GM12891 (cell line): ENCODE measurements at regions not wholly inside any gene's neighbourhood (a gene's known extent, or its start where the extent isn't known, plus 50 kb on each side); places are given as distances from the start of the nearest gene placed in this dataset.

Experiments
- PAX5 ChIP-seq: IDR thresholded peaks from 2 replicates; pipeline ENCODE4 v1.6.1; 2011; ENCODE audit warnings: low read length, moderate library complexity, mild to moderate bottlenecking; ENCODE audit not compliant: insufficient read depth, severe bottlenecking
- POLR2A ChIP-seq: IDR thresholded peaks from 2 replicates; pipeline ENCODE4 v1.6.1; 2011; ENCODE audit warnings: low read depth, low read length, control low read depth
- POLR2AphosphoS5 ChIP-seq: IDR thresholded peaks from 2 replicates; pipeline ENCODE4 v1.6.1; 2011; ENCODE audit warnings: low read depth, low read length, control low read depth
- POU2F2 ChIP-seq: IDR thresholded peaks from 2 replicates; pipeline ENCODE4 v1.6.1; 2011; ENCODE audit warnings: low read depth, mild to moderate bottlenecking, control low read depth, low read length, moderate library complexity
- SPI1 ChIP-seq: IDR thresholded peaks from 2 replicates; pipeline ENCODE4 v1.6.1; 2011; ENCODE audit warnings: low read depth, low read length, control low read depth
- TAF1 ChIP-seq: IDR thresholded peaks from 2 replicates; pipeline ENCODE4 v1.6.1; 2011; ENCODE audit warnings: low read depth, low read length, control low read depth

- TF ChIP-seq POLR2A (no peak), TAF1 (no peak), PAX5 (no peak), POLR2AphosphoS5 (no peak), SPI1 (0 out of 2 replicates have a peak, but pooled peaks have one; percentile 6), POU2F2 (no peak)
These were observed 188.1 kb downstream of the SDHAF3 start for GRCh38 chr7:97305589-97305988.
